PC-3 (cell line): ENCODE measurements at regions not wholly inside any gene's neighbourhood (a gene's known extent, or its start where the extent isn't known, plus 50 kb on each side); places are given as distances from the start of the nearest gene placed in this dataset.

ENCODE experiments used
- CTCF ChIP-seq: fragments of 300-600 bp; sonication (generic); conservative IDR thresholded peaks from 2 replicates; pipeline ENCODE4 v1.5.1; 2017; ENCODE audit warnings: antibody characterized with exemption, low read depth, mild to moderate bottlenecking, low read length
- EZH2 ChIP-seq: fragments of 300-600 bp; sonication (generic); IDR thresholded peaks from one replicate; pipeline ENCODE4 v1.6.1; 2017; ENCODE audit warnings: antibody characterized with exemption, mild to moderate bottlenecking, low read length; ENCODE audit not compliant: unreplicated experiment
- EZH2phosphoT487 ChIP-seq: fragments of 300-600 bp; sonication (generic); IDR thresholded peaks from 2 replicates; pipeline ENCODE4 v1.6.1; 2018; ENCODE audit warnings: mild to moderate bottlenecking, antibody characterized with exemption, low read length, borderline replicate concordance

GRCh38 chr2:107108556-107108955 lies 222.6 kb upstream of the ST6GAL2 start:
- TF ChIP-seq CTCF (no peak), EZH2 (no peak), EZH2phosphoT487 (no peak)
